HG03354 (cell line): ENCODE measurements at regions not wholly inside any gene's neighbourhood (a gene's known extent, or its start where the extent isn't known, plus 50 kb on each side); places are given as distances from the start of the nearest gene placed in this dataset.
"Not testable (repeated sequence)": the region's sequence is repeated elsewhere in the genome, so short reads cannot be mapped to it uniquely, and the experiment has no call there.

Source experiments
- ATAC-seq: cut with Tn5 transposase; IDR thresholded peaks from one replicate; pipeline ENCODE4 v1.9.1; 2021; ENCODE audit warnings: mild to moderate bottlenecking; ENCODE audit not compliant: unreplicated experiment, poor library complexity, severe bottlenecking

GRCh38 chr12:82620917-82621316, 65.8 kb upstream of the TMTC2 start:
- no peak for ATAC-seq

DNA sequence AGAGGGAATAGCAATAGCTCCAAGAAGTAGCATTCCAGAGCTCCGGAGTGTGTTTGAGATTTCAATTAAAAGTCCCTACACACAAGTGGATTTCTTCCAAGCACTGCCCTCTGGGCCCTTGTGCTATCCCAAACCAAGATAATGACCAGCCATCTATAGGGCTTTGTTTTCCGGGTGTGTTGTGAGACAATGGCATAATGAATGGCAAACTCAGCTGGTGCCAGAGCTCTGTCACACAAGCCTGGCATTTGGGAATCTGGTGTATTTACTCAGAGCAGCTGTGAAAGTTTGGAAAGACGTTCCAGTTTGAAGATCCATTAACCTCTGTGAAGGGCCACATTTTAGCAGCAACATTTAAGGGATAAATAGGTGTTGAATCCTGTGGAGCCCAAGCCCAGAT, 61.2 kb upstream of the TMTC2 start:
- ATAC-seq, result no peak

- no peak for ATAC-seq
Observed at GRCh38 chr12:82627799-82628198, 58.9 kb upstream of the TMTC2 start.

GRCh38 chr12:82634495-82635258, 52.0 kb upstream of the TMTC2 start:
- ATAC-seq, result not testable (repeated sequence)

DNA sequence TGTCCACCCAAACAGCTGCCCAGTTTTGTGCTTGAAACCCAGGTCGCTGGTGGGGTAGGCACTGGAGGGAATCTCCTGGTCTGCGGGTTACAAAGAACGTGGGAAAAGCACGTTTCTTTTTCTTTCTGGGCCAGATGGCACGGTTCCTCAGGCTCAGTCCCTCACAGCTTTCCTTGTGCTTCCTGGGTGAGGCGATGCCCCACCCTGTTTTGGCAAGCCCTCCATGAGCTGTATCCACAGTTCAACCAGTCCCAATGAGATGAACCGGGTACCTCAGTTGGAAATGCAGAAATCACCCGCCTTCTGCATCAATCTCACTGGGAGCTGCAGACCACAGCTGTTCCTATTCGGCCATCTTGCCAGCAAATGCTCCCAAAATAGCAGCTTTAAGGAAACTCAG, 51.4 kb upstream of the TMTC2 start:
- no peak for ATAC-seq
